HUES6 (cell line): ENCODE measurements at regions not wholly inside any gene's neighbourhood (a gene's known extent, or its start where the extent isn't known, plus 50 kb on each side); places are given as distances from the start of the nearest gene placed in this dataset.

Experiments used
- H3K27ac ChIP-seq: 2 replicates; pipeline ENCODE4 v1.7.0; 2013; ENCODE audit warnings: low read depth, mild to moderate bottlenecking, low read length, inconsistent platforms
- H3K27me3 ChIP-seq: 2 replicates; pipeline ENCODE4 v1.6.1; 2013; ENCODE audit warnings: low read length; ENCODE audit not compliant: control insufficient read depth, insufficient read depth
- H3K36me3 ChIP-seq: 2 replicates; pipeline ENCODE4 v1.6.1; 2013; ENCODE audit warnings: low read length; ENCODE audit not compliant: control insufficient read depth, insufficient read depth
- H3K4me1 ChIP-seq: 2 replicates; pipeline ENCODE4 v1.6.1; 2013; ENCODE audit warnings: low read length; ENCODE audit not compliant: control insufficient read depth, insufficient read depth
- H3K4me3 ChIP-seq: 2 replicates; pipeline ENCODE4 v1.5.1; 2013; ENCODE audit warnings: low read depth, low read length
- H3K9ac ChIP-seq: one replicate; pipeline ENCODE4 v1.6.1; 2013; ENCODE audit warnings: mild to moderate bottlenecking, low read length
- H3K9me3 ChIP-seq: 2 replicates; pipeline ENCODE4 v1.6.1; 2013; ENCODE audit warnings: low read depth, low read length; ENCODE audit not compliant: control insufficient read depth, insufficient read depth

- no peaks in the 10 kb centered on the region for H3K27me3 ChIP-seq
- H3K27ac ChIP-seq: no peak overlapping the region
- H3K9ac ChIP-seq: no peak overlapping the region
- H3K36me3 ChIP-seq: no peaks in the 10 kb centered on the region
- H3K4me1 ChIP-seq: no peaks in the 10 kb centered on the region
- H3K4me3 ChIP-seq: no peak overlapping the region
- peaks cover 8% of the 10 kb centered on the region; the same call in 1 of the 2 replicates for H3K9me3 ChIP-seq
These were observed 170.3 kb upstream of the USP24 start for GRCh38 chr1:55385402-55386018.

GRCh38 chr1:55384637-55385036 is 169.5 kb upstream of the USP24 start:
- no peak overlapping the region for H3K4me3 ChIP-seq
- no peak overlapping the region for H3K27ac ChIP-seq
- no peaks in the 10 kb centered on the region for H3K4me1 ChIP-seq
- H3K9me3 ChIP-seq: peaks cover 8% of the 10 kb centered on the region; the same call in 1 of the 2 replicates
- no peaks in the 10 kb centered on the region for H3K36me3 ChIP-seq
- no peak overlapping the region for H3K9ac ChIP-seq
- H3K27me3 ChIP-seq: no peaks in the 10 kb centered on the region

- Histone ChIP-seq H3K9ac (no peak overlapping the region), H3K27me3 (no peaks in the 10 kb centered on the region), H3K36me3 (no peaks in the 10 kb centered on the region), H3K27ac (no peak overlapping the region), H3K4me1 (no peaks in the 10 kb centered on the region), H3K4me3 (no peak overlapping the region), H3K9me3 (0 out of 2 replicates have a peak, but pooled peaks cover 2% of the 10 kb centered on the region)
These were observed 167.7 kb upstream of the USP24 start for GRCh38 chr1:55382806-55383305.

GRCh38 chr1:55381983-55382382 is 166.8 kb upstream of the USP24 start:
- no peak overlapping the region for H3K9ac ChIP-seq

GRCh38 chr1:55381491-55381890 is 166.3 kb upstream of the USP24 start:
- no peak overlapping the region for H3K9ac ChIP-seq
- H3K27ac ChIP-seq: no peak overlapping the region
- H3K4me3 ChIP-seq: no peak overlapping the region
- H3K4me1 ChIP-seq: no peaks in the 10 kb centered on the region
- H3K36me3 ChIP-seq: no peaks in the 10 kb centered on the region
- H3K27me3 ChIP-seq: no peaks in the 10 kb centered on the region
- H3K9me3 ChIP-seq: no peaks in the 10 kb centered on the region

More at GRCh38 chr1:55381983-55382382, 166.8 kb upstream of the USP24 start:
- no peaks in the 10 kb centered on the region for H3K9me3 ChIP-seq
- no peak overlapping the region for H3K27ac ChIP-seq
- no peaks in the 10 kb centered on the region for H3K27me3 ChIP-seq
- H3K4me1 ChIP-seq: no peaks in the 10 kb centered on the region
- no peaks in the 10 kb centered on the region for H3K36me3 ChIP-seq
- no peak overlapping the region for H3K4me3 ChIP-seq

GRCh38 chr1:55380355-55380970 is 165.3 kb upstream of the USP24 start:
- no peaks in the 10 kb centered on the region for H3K4me1 ChIP-seq
- no peak overlapping the region for H3K9ac ChIP-seq
- H3K36me3 ChIP-seq: no peaks in the 10 kb centered on the region
- H3K27me3 ChIP-seq: no peaks in the 10 kb centered on the region
- no peak overlapping the region for H3K4me3 ChIP-seq
- H3K9me3 ChIP-seq: no peaks in the 10 kb centered on the region
- no peak overlapping the region for H3K27ac ChIP-seq

- Histone ChIP-seq H3K4me3 (no peak overlapping the region), H3K27ac (no peak overlapping the region), H3K9ac (no peak overlapping the region), H3K36me3 (no peaks in the 10 kb centered on the region), H3K9me3 (no peaks in the 10 kb centered on the region), H3K27me3 (no peaks in the 10 kb centered on the region), H3K4me1 (no peaks in the 10 kb centered on the region)
These were observed 163.4 kb upstream of the USP24 start for GRCh38 chr1:55378582-55378981.

- Histone ChIP-seq H3K27ac (no peak overlapping the region), H3K27me3 (no peaks in the 10 kb centered on the region), H3K36me3 (no peaks in the 10 kb centered on the region), H3K4me3 (no peak overlapping the region), H3K9ac (no peak overlapping the region), H3K4me1 (no peaks in the 10 kb centered on the region), H3K9me3 (no peaks in the 10 kb centered on the region)
These were observed 161.7 kb upstream of the USP24 start for GRCh38 chr1:55376897-55377296.

- Histone ChIP-seq H3K4me3 (no peak overlapping the region), H3K36me3 (no peaks in the 10 kb centered on the region), H3K27me3 (no peaks in the 10 kb centered on the region), H3K9me3 (no peaks in the 10 kb centered on the region), H3K9ac (no peak overlapping the region), H3K27ac (no peak overlapping the region), H3K4me1 (no peaks in the 10 kb centered on the region)
These were observed 160.6 kb upstream of the USP24 start for GRCh38 chr1:55375617-55376258.

- H3K4me1 ChIP-seq: no peaks in the 10 kb centered on the region
- no peak overlapping the region for H3K4me3 ChIP-seq
- no peaks in the 10 kb centered on the region for H3K36me3 ChIP-seq
- no peak overlapping the region for H3K27ac ChIP-seq
- H3K27me3 ChIP-seq: 0 out of 2 replicates have a peak, but pooled peaks cover 2% of the 10 kb centered on the region
- no peak overlapping the region for H3K9ac ChIP-seq
- no peaks in the 10 kb centered on the region for H3K9me3 ChIP-seq
These were observed 159.8 kb upstream of the USP24 start for GRCh38 chr1:55374801-55375616.
